Thoracic aorta (tissue), 2 donors: ENCODE measurements at regions not wholly inside any gene's neighbourhood (a gene's known extent, or its start where the extent isn't known, plus 50 kb on each side); places are given as distances from the start of the nearest gene placed in this dataset.

Source experiments
- ATAC-seq: fragments of 150-250 bp; one replicate; pipeline ENCODE4 v1.8.0; 2017; ENCODE audit warnings: low read depth; ENCODE audit not compliant: insufficient number of reproducible peaks, low FRiP score
- DNase-seq: peaks from one replicate; pipeline ENCODE4 v3.0.0-alpha.2; 2020; ENCODE audit warnings: low spot score
- H3K27ac ChIP-seq, 2 donors: fragments of 200-600 bp; sonication (generic); 1 replicate in 1 of 2; 2 replicates in 1 of 2; pipeline ENCODE4 v1.5.1; 2016; ENCODE audit warnings: mild to moderate bottlenecking in 2 of 2, moderate library complexity in 2 of 2
- H3K27me3 ChIP-seq: fragments of 200-600 bp; sonication (generic); replicated peaks from 2 replicates; pipeline ENCODE4 v1.6.0; 2016; ENCODE audit warnings: mild to moderate bottlenecking; ENCODE audit not compliant: insufficient read depth
- H3K36me3 ChIP-seq: fragments of 200-600 bp; sonication (generic); one replicate; pipeline ENCODE4 v1.5.1; 2016
- H3K4me1 ChIP-seq, 2 donors: fragments of 200-600 bp; sonication (generic); 1 replicate in 1 of 2; 2 replicates in 1 of 2; pipeline versions ENCODE4 v1.5.1 to v1.6.0; 2016; ENCODE audit warnings: low read depth in 2 of 2, mild to moderate bottlenecking in 1 of 2; ENCODE audit not compliant: control insufficient read depth in 1 of 2
- H3K4me3 ChIP-seq: fragments of 200-600 bp; sonication (generic); 2 replicates; pipeline ENCODE4 v1.5.1; 2016; ENCODE audit warnings: mild to moderate bottlenecking
- H3K9me3 ChIP-seq: fragments of 200-600 bp; sonication (generic); 2 replicates; pipeline ENCODE4 v1.5.1; 2016
- CTCF ChIP-seq: fragments of 200-600 bp; sonication (generic); IDR thresholded peaks from one replicate; pipeline ENCODE4 v1.5.1; 2019; ENCODE audit warnings: antibody characterized with exemption

- TF ChIP-seq CTCF = no peak
- no peaks in the 10 kb centered on the region for H3K4me1 ChIP-seq
- no peak overlapping the region for H3K4me3 ChIP-seq
- H3K9me3 ChIP-seq = peaks cover 12% of the 10 kb centered on the region
- ATAC-seq = no peak
- no peaks in the 10 kb centered on the region for H3K27me3 ChIP-seq
- H3K36me3 ChIP-seq = no peaks in the 10 kb centered on the region
- no peak for DNase-seq
- H3K27ac ChIP-seq = no peak overlapping the region
These were observed 90.5 kb downstream of the ASB1 start for GRCh38 chr2:238517209-238517608.

GRCh38 chr2:238518172-238518820, 91.6 kb downstream of the ASB1 start:
- Histone ChIP-seq H3K36me3 (no peaks in the 10 kb centered on the region), H3K27me3 (no peaks in the 10 kb centered on the region), H3K4me3 (no peak overlapping the region), H3K27ac (no peak overlapping the region), H3K9me3 (peaks cover 12% of the 10 kb centered on the region), H3K4me1 (no peaks in the 10 kb centered on the region)
- no peak for ATAC-seq
- DNase-seq = no peak
- TF ChIP-seq CTCF = no peak

GRCh38 chr2:238518821-238519186, 92.1 kb downstream of the ASB1 start:
- Histone ChIP-seq H3K4me3 (no peak overlapping the region), H3K27me3 (no peaks in the 10 kb centered on the region), H3K27ac (no peak overlapping the region), H3K9me3 (peaks cover 12% of the 10 kb centered on the region), H3K36me3 (no peaks in the 10 kb centered on the region), H3K4me1 (no peaks in the 10 kb centered on the region)
- ATAC-seq (no peak), DNase-seq (no peak)
- no peak for TF ChIP-seq CTCF

- TF ChIP-seq CTCF = no peak
- Histone ChIP-seq H3K36me3 (no peaks in the 10 kb centered on the region), H3K27ac (no peak overlapping the region), H3K27me3 (no peaks in the 10 kb centered on the region), H3K4me3 (no peak overlapping the region), H3K4me1 (no peaks in the 10 kb centered on the region), H3K9me3 (peaks cover 12% of the 10 kb centered on the region)
- DNase-seq = no peak
- ATAC-seq = no peak
These were observed 93.7 kb downstream of the ASB1 start for GRCh38 chr2:238520359-238520886.

- H3K4me1 ChIP-seq = no peaks in the 10 kb centered on the region
- peaks cover 12% of the 10 kb centered on the region for H3K9me3 ChIP-seq
- H3K27me3 ChIP-seq = no peaks in the 10 kb centered on the region
- H3K27ac ChIP-seq = no peak overlapping the region
- no peaks in the 10 kb centered on the region for H3K36me3 ChIP-seq
- H3K4me3 ChIP-seq = no peak overlapping the region
- TF ChIP-seq CTCF = no peak
- DNase-seq (no peak), ATAC-seq (no peak)
These were observed 94.3 kb downstream of the ASB1 start for GRCh38 chr2:238521002-238521401.
